Epidermal melanocyte (primary cell): ENCODE measurements at regions not wholly inside any gene's neighbourhood (a gene's known extent, or its start where the extent isn't known, plus 50 kb on each side); places are given as distances from the start of the nearest gene placed in this dataset.

Source experiments
- DNase-seq: peaks from one replicate; pipeline ENCODE4 v3.0.0; 2011; ENCODE audit warnings: low spot score; ENCODE audit not compliant: insufficient read length

GRCh38 chr16:49216593-49216992 lies 65.0 kb downstream of the CBLN1 start:
- DNase-seq, result no peak

GRCh38 chr16:49213594-49213993 lies 68.0 kb downstream of the CBLN1 start:
- no peak for DNase-seq

DNA sequence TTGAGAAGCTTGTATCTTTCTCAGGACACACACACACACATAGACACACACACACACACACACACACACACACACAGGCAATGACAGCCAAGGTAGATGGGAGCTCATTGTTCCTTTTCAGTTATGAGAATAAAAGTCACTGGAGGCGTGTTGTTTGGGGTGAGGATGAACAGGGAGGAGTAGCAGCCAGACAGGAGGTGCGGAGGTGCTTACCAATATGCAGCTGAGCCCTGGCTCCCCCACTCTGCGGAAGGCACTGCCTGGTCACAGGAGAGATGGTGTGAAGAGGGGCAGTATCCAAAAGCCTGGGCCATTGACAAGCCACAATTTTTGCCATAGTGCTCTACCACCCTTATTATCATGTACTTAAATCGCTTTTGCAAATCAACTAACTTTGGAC lies 77.4 kb downstream of the CBLN1 start:
- no peak for DNase-seq

- DNase-seq, result no peak
These were observed 78.3 kb downstream of the CBLN1 start for GRCh38 chr16:49203361-49203760.

- DNase-seq, result no peak
These were observed 80.5 kb downstream of the CBLN1 start for GRCh38 chr16:49201118-49201517.

DNA sequence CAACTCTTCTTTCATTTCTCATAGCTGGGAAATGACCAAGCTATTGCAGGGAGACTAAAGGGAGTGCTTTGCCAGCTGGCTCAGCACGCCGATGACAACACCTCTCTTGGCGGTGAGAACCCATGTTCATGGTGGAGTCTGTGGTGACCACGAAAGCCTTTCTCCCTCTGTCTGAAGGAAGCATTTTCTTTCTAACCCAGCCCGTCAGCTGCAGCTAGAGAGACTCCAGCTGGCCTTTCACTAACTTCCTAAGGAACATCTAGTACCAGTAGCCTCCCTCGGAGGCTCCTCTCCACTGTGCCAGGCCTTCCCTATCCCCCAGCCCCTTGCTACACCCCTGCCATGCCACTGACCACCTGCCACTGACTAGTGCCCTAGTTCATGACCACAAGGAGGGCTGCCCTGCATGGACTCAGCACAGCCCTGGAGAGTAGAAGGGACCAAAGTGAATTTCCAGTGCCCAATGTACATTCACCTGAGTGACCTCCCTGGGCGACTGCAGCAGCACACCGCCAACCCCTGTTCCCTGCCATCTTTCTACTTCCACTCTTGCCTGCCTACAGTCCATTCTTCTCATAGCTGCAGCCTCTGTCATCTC lies 81.3 kb downstream of the CBLN1 start:
- DNase-seq, result no peak

- no peak for DNase-seq
These were observed 86.4 kb downstream of the CBLN1 start for GRCh38 chr16:49195237-49195548.

GRCh38 chr16:49194537-49195236 lies 87.0 kb downstream of the CBLN1 start:
- DNase-seq, result no peak

GRCh38 chr16:49193596-49193995 lies 88.0 kb downstream of the CBLN1 start:
- no peak for DNase-seq

DNA sequence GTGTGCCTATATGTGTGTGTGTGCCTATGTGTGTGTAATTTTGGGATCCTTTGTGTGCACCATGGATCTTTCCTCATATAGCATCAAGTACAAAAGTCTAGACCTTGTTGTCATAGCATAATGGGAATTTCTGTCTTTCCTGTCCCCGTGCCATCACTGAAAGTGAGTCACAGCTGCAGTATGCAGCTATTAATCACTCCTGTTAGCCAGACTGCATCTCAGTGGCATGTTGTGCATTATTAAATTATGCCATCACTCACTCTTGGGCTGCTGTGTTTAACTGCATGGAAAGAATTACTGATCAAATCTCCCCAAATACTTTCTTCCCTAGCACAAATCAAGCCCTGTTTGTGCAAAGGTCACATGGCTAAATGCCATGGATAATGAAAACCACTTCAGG lies 92.4 kb downstream of the CBLN1 start:
- no peak for DNase-seq

- DNase-seq, result no peak
These were observed 97.7 kb downstream of the CBLN1 start for GRCh38 chr16:49183911-49184310.

GRCh38 chr16:49181791-49182518 lies 99.7 kb downstream of the CBLN1 start:
- no peak for DNase-seq

DNA sequence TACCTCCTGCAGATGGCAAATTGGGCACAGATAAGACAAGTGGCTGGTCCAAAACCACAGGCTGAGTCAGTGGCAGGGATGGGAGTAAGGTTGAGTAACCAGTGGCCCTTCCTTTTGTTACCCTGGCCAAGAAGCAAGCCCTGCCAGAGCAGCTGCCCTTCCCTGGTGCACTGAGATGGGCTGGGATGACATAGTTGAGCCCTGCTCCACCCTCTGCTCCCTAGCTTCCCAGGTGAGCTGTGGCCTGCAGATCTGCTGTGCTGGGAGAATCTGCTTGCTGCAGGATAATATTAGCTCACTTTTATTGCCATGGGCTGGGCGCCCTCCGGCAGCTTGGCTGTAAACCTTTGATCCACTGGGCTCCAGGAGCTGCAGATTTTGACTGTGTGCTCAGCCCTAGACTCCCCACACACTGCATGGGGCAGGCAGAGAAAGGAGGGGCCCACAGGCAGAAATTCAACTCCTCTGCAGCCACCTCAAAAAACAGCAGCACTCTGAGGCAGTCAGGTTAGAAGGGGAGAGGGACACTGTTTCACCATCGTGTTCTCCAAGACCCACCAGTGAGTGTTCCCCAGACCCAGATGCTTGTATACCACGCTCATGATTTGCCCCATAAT lies 101.8 kb downstream of the CBLN1 start:
- DNase-seq, result no peak

GRCh38 chr16:49168126-49168525 lies 113.5 kb downstream of the CBLN1 start:
- no peak for DNase-seq

- no peak for DNase-seq
These were observed 116.6 kb downstream of the CBLN1 start for GRCh38 chr16:49165025-49165424.

DNA sequence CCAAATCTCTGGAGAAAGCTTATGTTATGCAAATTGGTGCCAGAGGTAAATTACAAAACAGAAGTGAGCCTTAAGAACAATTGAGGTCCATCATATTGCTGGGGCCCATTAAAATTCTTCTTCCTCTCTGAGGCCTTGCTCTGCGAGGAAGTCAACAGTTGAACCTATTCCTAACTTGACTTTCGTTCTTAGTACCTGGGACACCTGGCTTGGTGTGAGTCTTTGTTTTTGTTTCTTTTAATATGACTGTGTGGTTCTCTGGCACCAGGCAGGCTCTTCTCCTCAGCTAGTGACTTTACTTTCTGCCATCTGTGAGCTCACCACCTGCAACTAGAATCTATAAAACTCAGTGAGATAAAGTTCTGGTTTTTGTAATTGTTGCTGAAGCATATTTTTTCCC lies 120.4 kb downstream of the CBLN1 start:
- DNase-seq, result no peak

- DNase-seq, result no peak
These were observed 123.5 kb downstream of the CBLN1 start for GRCh38 chr16:49158029-49158642.

DNA sequence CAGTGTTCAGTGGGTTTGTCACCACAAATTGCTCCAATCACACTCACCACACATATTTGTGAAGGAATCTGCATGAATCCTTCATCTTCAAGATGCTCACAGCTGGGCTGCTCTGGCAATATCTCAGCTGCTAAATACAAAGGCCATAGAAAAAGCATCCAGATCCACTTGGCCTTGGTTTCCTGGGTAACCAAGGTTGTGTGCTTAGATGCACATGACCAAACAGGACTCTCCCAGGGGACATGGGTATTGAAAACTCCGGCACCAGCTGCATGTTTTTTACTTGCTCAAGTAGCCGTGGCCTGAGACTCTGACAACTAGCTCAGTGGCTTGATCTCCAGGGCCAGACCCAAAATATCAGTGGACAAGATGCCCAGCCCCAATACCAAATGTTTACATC lies 131.3 kb downstream of the CBLN1 start:
- no peak for DNase-seq

DNA sequence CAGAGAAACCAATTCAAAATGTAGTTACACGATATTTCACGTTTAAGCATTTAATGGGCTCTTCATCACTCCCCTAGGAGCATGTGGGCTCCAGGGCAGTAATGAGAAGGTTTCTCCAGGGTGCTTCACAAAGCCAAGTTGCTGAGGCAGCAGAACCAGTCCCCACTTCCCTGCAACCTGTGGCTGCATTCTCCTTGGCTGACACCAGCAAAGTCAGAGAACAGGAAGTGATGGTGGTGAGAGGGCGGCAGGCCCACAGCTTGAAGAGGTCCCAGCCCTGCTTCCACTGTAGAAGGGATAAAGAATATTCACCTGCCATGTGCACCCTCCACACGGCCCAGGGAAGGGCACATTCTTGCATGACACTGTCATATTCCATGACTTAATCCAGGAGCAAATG lies 133.2 kb downstream of the CBLN1 start:
- no peak for DNase-seq

DNA sequence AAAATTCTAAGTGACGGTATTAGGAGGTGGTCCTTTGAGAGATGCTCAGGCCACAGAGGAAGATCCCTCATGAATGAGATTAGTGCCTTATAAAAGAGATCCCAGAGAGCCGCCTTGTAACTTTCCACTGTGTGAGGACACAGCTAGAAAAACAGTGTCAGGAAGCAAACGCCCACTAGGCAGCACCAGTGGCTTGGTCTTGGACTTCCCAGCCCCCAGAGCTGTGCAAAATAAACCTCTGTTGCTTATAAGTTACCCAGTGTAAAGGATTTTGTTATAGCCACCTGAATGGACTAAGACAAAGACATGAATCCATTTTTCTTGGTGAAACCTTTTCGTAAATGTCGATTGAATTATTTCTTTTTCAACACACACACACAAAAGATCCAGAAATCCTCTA lies 141.0 kb downstream of the CBLN1 start:
- DNase-seq, result no peak

DNA sequence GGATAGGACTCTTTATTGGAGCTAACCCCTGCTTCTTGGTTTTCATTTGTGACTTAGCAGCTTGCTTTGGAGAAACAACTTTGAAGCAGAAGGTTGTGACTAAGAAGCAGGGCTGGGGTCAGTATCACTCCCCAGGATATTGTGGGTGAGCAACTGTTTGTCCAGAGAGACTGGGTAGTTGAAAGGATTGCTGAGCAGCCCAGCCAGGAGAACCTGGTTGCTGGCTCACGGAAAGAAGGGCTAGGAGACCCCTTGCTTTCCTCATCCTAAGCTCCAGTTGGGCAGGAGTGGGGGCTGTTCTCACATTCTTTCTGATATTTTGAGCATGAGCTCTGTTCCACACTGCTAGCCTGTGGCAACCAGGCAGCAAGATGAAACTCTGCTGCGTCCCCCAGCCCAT lies 151.2 kb downstream of the CBLN1 start:
- no peak for DNase-seq

DNA sequence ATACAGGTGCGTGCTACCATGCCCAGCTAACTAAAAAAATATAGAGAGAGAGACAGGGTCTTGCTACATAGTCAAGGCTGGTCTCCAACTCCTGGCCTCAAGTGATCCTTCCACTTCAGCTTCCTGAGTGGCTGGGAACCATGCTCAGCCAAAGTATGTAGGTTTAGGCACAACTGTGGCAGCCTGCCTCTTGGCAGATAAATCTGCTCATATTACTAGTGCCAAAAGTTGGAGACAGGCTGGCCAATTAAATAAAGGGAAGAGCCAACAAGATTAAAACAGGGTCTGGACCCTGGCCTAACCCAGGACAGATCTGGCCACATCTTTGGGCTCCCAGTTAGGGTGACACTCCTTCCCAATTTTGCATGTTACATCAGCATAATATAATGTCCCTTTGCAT lies 151.7 kb downstream of the CBLN1 start:
- DNase-seq, result no peak
